ENCODE measurements at regions not wholly inside any gene's neighbourhood (a gene's known extent, or its start where the extent isn't known, plus 50 kb on each side); places are given as distances from the start of the nearest gene placed in this dataset.

- no peak for DNase-seq (ENCODE audit: low spot score, unreplicated experiment)
- Mint-ChIP-seq H3K4me1 (ENCODE audit: low read depth) (no peaks in the 10 kb centered on the region), H3K27me3 (no peaks in the 10 kb centered on the region), H3K4me3 (ENCODE audit: low read depth) (no peak overlapping the region), H3K27ac (no peak overlapping the region), H3K36me3 (ENCODE audit: insufficient read depth) (no peaks in the 10 kb centered on the region), H3K9me3 (ENCODE audit: low read depth) (peaks cover 2% of the 10 kb centered on the region)
- TF ChIP-seq CTCF (IDR thresholded peaks at IDR 0.05; ENCODE audit: unreplicated experiment) = no peak
Measured at GRCh38 chr11:38159038-38159437, 1561.0 kb upstream of the RAG2 start.

DNA sequence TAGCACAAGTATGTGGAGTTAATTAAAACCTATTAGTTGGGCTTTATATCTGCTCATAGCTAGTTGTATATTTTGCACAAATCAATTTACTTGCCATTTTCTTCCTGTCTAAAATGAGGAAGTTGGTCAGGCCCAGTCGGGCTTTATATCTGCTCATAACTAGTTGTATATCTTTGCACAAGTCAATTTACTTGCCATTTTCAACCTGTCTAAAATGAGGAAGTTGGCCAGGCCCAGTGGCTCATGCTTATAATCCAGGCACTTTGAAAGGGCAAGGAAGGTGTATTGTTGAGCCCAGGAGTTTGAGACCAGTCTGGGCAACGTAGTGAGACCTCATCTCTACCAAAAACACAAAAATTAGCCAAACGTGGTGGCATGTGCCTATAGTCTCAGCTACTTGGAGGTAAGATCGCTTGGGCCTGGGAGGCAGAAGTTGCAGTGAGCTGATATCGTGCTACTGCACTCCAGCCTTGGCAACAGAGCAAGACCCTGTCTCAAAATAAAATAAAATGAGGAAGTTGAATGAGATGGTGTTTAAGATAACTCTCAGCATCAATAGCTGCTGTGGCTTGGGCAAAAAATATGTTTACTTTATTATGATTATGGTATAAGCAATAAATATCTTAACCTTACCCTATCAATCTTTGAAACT is 1558.6 kb upstream of the RAG2 start:
- Mint-ChIP-seq H3K4me1 (ENCODE audit: low read depth) (no peaks in the 10 kb centered on the region), H3K27ac (no peak overlapping the region), H3K27me3 (no peaks in the 10 kb centered on the region), H3K9me3 (ENCODE audit: low read depth) (no peaks in the 10 kb centered on the region), H3K36me3 (ENCODE audit: insufficient read depth) (no peaks in the 10 kb centered on the region), H3K4me3 (ENCODE audit: low read depth) (no peak overlapping the region)
- DNase-seq (ENCODE audit: low spot score, unreplicated experiment) = no peak
- TF ChIP-seq CTCF (IDR thresholded peaks at IDR 0.05; ENCODE audit: unreplicated experiment) = no peak

- Mint-ChIP-seq H3K4me3 (ENCODE audit: low read depth) (no peak overlapping the region), H3K4me1 (ENCODE audit: low read depth) (no peaks in the 10 kb centered on the region), H3K9me3 (ENCODE audit: low read depth) (no peaks in the 10 kb centered on the region), H3K27me3 (no peaks in the 10 kb centered on the region), H3K27ac (no peak overlapping the region), H3K36me3 (ENCODE audit: insufficient read depth) (no peaks in the 10 kb centered on the region)
- no peak for TF ChIP-seq CTCF (IDR thresholded peaks at IDR 0.05; ENCODE audit: unreplicated experiment)
- no peak for DNase-seq (ENCODE audit: low spot score, unreplicated experiment)
Measured at GRCh38 chr11:38155856-38156255, 1557.8 kb upstream of the RAG2 start.

- H3K36me3 Mint-ChIP-seq (ENCODE audit: insufficient read depth) = no peaks in the 10 kb centered on the region
Measured at GRCh38 chr11:38153985-38154384, 1555.9 kb upstream of the RAG2 start.

DNA sequence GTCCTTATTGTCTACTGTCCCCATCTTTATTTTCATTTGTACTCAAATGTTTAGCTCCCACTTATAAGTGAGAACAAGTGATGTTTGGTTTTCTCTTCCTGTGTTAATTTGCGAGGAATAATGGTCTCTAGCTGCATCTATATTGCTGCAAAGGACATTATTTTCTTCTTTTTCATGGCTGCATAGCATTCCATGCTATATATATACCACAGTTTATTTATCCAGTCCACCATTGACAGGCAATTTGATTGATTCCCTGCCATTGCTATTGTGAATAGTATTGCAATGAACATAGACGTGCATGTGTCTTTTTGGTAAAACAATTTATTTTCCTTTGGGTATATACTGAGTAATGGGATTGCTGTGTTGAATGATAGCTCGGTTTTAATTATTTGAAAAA is 1545.8 kb upstream of the RAG2 start:
- Mint-ChIP-seq H3K36me3 (ENCODE audit: insufficient read depth) (no peaks in the 10 kb centered on the region), H3K27me3 (no peaks in the 10 kb centered on the region), H3K4me1 (ENCODE audit: low read depth) (no peaks in the 10 kb centered on the region), H3K4me3 (ENCODE audit: low read depth) (no peak overlapping the region), H3K9me3 (ENCODE audit: low read depth) (peaks cover 8% of the 10 kb centered on the region), H3K27ac (no peak overlapping the region)
- DNase-seq (ENCODE audit: low spot score, unreplicated experiment) = no peak
- TF ChIP-seq CTCF (IDR thresholded peaks at IDR 0.05; ENCODE audit: unreplicated experiment) = no peak

More at GRCh38 chr11:38153985-38154384, 1555.9 kb upstream of the RAG2 start:
- Mint-ChIP-seq H3K4me3 (ENCODE audit: low read depth) (no peak overlapping the region), H3K27ac (no peak overlapping the region), H3K9me3 (ENCODE audit: low read depth) (no peaks in the 10 kb centered on the region), H3K27me3 (no peaks in the 10 kb centered on the region), H3K4me1 (ENCODE audit: low read depth) (no peaks in the 10 kb centered on the region)
- no peak for DNase-seq (ENCODE audit: low spot score, unreplicated experiment)
- TF ChIP-seq CTCF (IDR thresholded peaks at IDR 0.05; ENCODE audit: unreplicated experiment) = no peak
